Upper lobe of left lung (tissue), 6 donors: ENCODE measurements at regions not wholly inside any gene's neighbourhood (a gene's known extent, or its start where the extent isn't known, plus 50 kb on each side); places are given as distances from the start of the nearest gene placed in this dataset.
"Not testable (repeated sequence)": the region's sequence is repeated elsewhere in the genome, so short reads cannot be mapped to it uniquely, and the experiment has no call there.

Source experiments
- ATAC-seq, 2 donors: fragments of 200-7000 bp; cut with Tn5 transposase; one replicate each; pipeline ENCODE4 v1.9.1; 2022; ENCODE audit warnings: mild to moderate bottlenecking in 2 of 2, moderate library complexity in 2 of 2; ENCODE audit not compliant: low FRiP score in 2 of 2
- DNase-seq, 2 donors: peaks; one replicate each; pipeline ENCODE4 v3.0.0-alpha.2; 2019 to 2020
- H3K27ac ChIP-seq, 4 donors: fragments of 200-600 bp; sonication (generic); one replicate each; pipeline ENCODE4 v1.5.1; 2016 to 2019
- H3K27me3 ChIP-seq, 4 donors: fragments of 200-600 bp; sonication (generic); one replicate each; pipeline ENCODE4 v1.5.1; 2017 to 2019
- H3K36me3 ChIP-seq, 4 donors: fragments of 200-600 bp; sonication (generic); one replicate each; pipeline ENCODE4 v1.5.1; 2016 to 2019
- H3K4me1 ChIP-seq, 4 donors: fragments of 200-600 bp; sonication (generic); one replicate each; pipeline ENCODE4 v1.5.1; 2018 to 2019
- H3K4me3 ChIP-seq, 4 donors: fragments of 200-600 bp; sonication (generic); one replicate each; pipeline ENCODE4 v1.5.1; 2017 to 2019; ENCODE audit warnings: mild to moderate bottlenecking in 2 of 4, moderate library complexity in 1 of 4
- H3K9me3 ChIP-seq, 4 donors: fragments of 200-600 bp; sonication (generic); one replicate each; pipeline ENCODE4 v1.5.1; 2018 to 2019
- CTCF ChIP-seq, 6 experiments: fragments of 450-650 bp in 4 of 6; fragments of 200-600 bp in 2 of 6; sonication (generic) in 2 of 6; IDR thresholded peaks; one replicate each; pipeline ENCODE4 v1.5.1; 2016 to 2019; ENCODE audit warnings: antibody characterized with exemption in 6 of 6
- EP300 ChIP-seq, 4 donors: sonication (generic); formaldehyde crosslinking; IDR thresholded peaks; one replicate each; pipeline ENCODE4 v1.5.1; 2017; ENCODE audit warnings: antibody characterized with exemption in 4 of 4, control low read depth in 2 of 4
- POLR2A ChIP-seq, 4 donors: fragments of 450-650 bp; IDR thresholded peaks; one replicate each; pipeline ENCODE4 v1.5.1; 2016 to 2017; ENCODE audit warnings: antibody characterized with exemption in 4 of 4, mild to moderate bottlenecking in 2 of 4
- POLR2AphosphoS5 ChIP-seq, 2 donors: sonication (generic); formaldehyde crosslinking; IDR thresholded peaks; one replicate each; pipeline ENCODE4 v1.5.1; 2017; ENCODE audit warnings: antibody characterized with exemption in 2 of 2
- WGBS, 2 donors: methylation state at CpG; one replicate each; pipeline ENCODE4 v1.1.5; 2017 to 2018; 5-methylcytosine and 5-hydroxymethylcytosine counted together
- donor health status: DM: no; HTN: no; CAD: no; lungs with moderate emphysema.
- donor health status: DM: no; HTN: yes; CAD: no; lungs with severe emphysema.

GRCh38 chr15:95626501-95627361 lies 703.8 kb upstream of the NR2F2 start:
- H3K27ac ChIP-seq = no peak overlapping the region
- peaks cover 0 to 6% (median 0%) of the 10 kb centered on the region in 4 donors for H3K9me3 ChIP-seq
- H3K36me3 ChIP-seq = no peaks in the 10 kb centered on the region
- no peaks in the 10 kb centered on the region for H3K27me3 ChIP-seq
- H3K4me3 ChIP-seq = no peak overlapping the region
- H3K4me1 ChIP-seq = no peaks in the 10 kb centered on the region
- TF ChIP-seq POLR2AphosphoS5 (IDR thresholded peaks at IDR 0.05) (no peak), CTCF (IDR thresholded peaks at IDR 0.05) (no peak), EP300 (IDR thresholded peaks at IDR 0.05) (no peak), POLR2A (IDR thresholded peaks at IDR 0.05) (no peak)
- ATAC-seq = no peak
- no peak for DNase-seq
- WGBS, 2 donors = 43 to 45% methylated on average over 15 of the region's 15 CpGs

GRCh38 chr15:95629503-95630168 lies 700.9 kb upstream of the NR2F2 start:
- DNase-seq (no peak), ATAC-seq (no peak)
- H3K27me3 ChIP-seq = no peaks in the 10 kb centered on the region
- 86 to 88% methylated on average over 5 of the region's 5 CpGs for WGBS, 2 donors
- H3K36me3 ChIP-seq = no peaks in the 10 kb centered on the region
- H3K27ac ChIP-seq = no peak overlapping the region
- H3K9me3 ChIP-seq = no peaks in the 10 kb centered on the region
- no peaks in the 10 kb centered on the region for H3K4me1 ChIP-seq
- no peak overlapping the region for H3K4me3 ChIP-seq
- TF ChIP-seq POLR2AphosphoS5 (IDR thresholded peaks at IDR 0.05) = no peak
- TF ChIP-seq EP300 (IDR thresholded peaks at IDR 0.05) = no peak
- no peak for TF ChIP-seq POLR2A (IDR thresholded peaks at IDR 0.05)
- no peak for TF ChIP-seq CTCF (IDR thresholded peaks at IDR 0.05)

GRCh38 chr15:95630683-95631082 lies 699.8 kb upstream of the NR2F2 start:
- Histone ChIP-seq H3K4me1 (no peaks in the 10 kb centered on the region), H3K4me3 (no peak overlapping the region), H3K27ac (no peak overlapping the region), H3K36me3 (no peaks in the 10 kb centered on the region), H3K9me3 (no peaks in the 10 kb centered on the region), H3K27me3 (no peaks in the 10 kb centered on the region)
- TF ChIP-seq POLR2A (IDR thresholded peaks at IDR 0.05) (no peak), POLR2AphosphoS5 (IDR thresholded peaks at IDR 0.05) (no peak), EP300 (IDR thresholded peaks at IDR 0.05) (no peak)
- ATAC-seq (no peak), DNase-seq (no peak)
- 95 to 100% methylated on average over 1 of the region's 1 CpG for WGBS, 2 donors

- H3K4me1 ChIP-seq = no peaks in the 10 kb centered on the region
- H3K27ac ChIP-seq = no peak overlapping the region
- DNase-seq = no peak
- H3K9me3 ChIP-seq = no peaks in the 10 kb centered on the region
- no peak overlapping the region for H3K4me3 ChIP-seq
- 79 to 82% methylated on average over 2 of the region's 2 CpGs for WGBS, 2 donors
- ATAC-seq = no peak
- TF ChIP-seq POLR2AphosphoS5 (IDR thresholded peaks at IDR 0.05) (no peak), EP300 (IDR thresholded peaks at IDR 0.05) (no peak), POLR2A (IDR thresholded peaks at IDR 0.05) (no peak)
- H3K36me3 ChIP-seq = no peaks in the 10 kb centered on the region
- no peaks in the 10 kb centered on the region for H3K27me3 ChIP-seq
These were observed 694.8 kb upstream of the NR2F2 start for GRCh38 chr15:95635666-95636065.

GRCh38 chr15:95636107-95636506 lies 694.4 kb upstream of the NR2F2 start:
- Histone ChIP-seq H3K4me1 (no peaks in the 10 kb centered on the region), H3K27me3 (no peaks in the 10 kb centered on the region), H3K36me3 (no peaks in the 10 kb centered on the region), H3K4me3 (no peak overlapping the region), H3K27ac (no peak overlapping the region), H3K9me3 (no peaks in the 10 kb centered on the region)
- TF ChIP-seq POLR2AphosphoS5 (IDR thresholded peaks at IDR 0.05) = no peak
- TF ChIP-seq POLR2A (IDR thresholded peaks at IDR 0.05) = no peak
- no peak for TF ChIP-seq CTCF (IDR thresholded peaks at IDR 0.05)
- TF ChIP-seq EP300 (IDR thresholded peaks at IDR 0.05) = no peak
- ATAC-seq = no peak
- 92 to 95% methylated on average over 4 of the region's 4 CpGs for WGBS, 2 donors
- no peak for DNase-seq

- H3K4me1 ChIP-seq, H3K4me3 ChIP-seq, H3K27ac ChIP-seq, H3K36me3 ChIP-seq, H3K27me3 ChIP-seq, ATAC-seq, DNase-seq, H3K9me3 ChIP-seq: not testable (repeated sequence)
- 88 to 93% methylated on average over 3 of the region's 3 CpGs for WGBS, 2 donors
These were observed 693.3 kb upstream of the NR2F2 start for GRCh38 chr15:95637234-95637633.
